ENCODE measurements at regions not wholly inside any gene's neighbourhood (a gene's known extent, or its start where the extent isn't known, plus 50 kb on each side); places are given as distances from the start of the nearest gene placed in this dataset.

GRCh38 chr21:27649323-27649722, 682.4 kb upstream of the ADAMTS5 start:
- Mint-ChIP-seq H3K27me3 (ENCODE audit: insufficient read depth, unreplicated experiment) (no peaks in the 10 kb centered on the region), H3K4me1 (ENCODE audit: insufficient read depth, unreplicated experiment) (peaks cover 12% of the 10 kb centered on the region), H3K36me3 (ENCODE audit: insufficient read depth, unreplicated experiment) (no peaks in the 10 kb centered on the region), H3K27ac (ENCODE audit: low read depth, unreplicated experiment) (peak overlapping the region; percentile 70), H3K4me3 (ENCODE audit: unreplicated experiment) (no peak overlapping the region), H3K9me3 (ENCODE audit: unreplicated experiment) (no peaks in the 10 kb centered on the region)
- intact Hi-C loops (cut with micrococcal nuclease) = loop anchor here (2.0 kb wide), 1 partner anchor 79 kb away; no protein-coding TSS in a partner anchor
- no peak for TF ChIP-seq CTCF (IDR thresholded peaks at IDR 0.05; ENCODE audit: unreplicated experiment)
- CTCF ChIA-PET = interaction anchor here (0.6 kb wide), 1 partner anchor 687 kb away, joined by 4 read pairs; no protein-coding TSS in a partner anchor
- POLR2A ChIA-PET = no interaction called here
- peak; percentile 49 for DNase-seq (ENCODE audit: unreplicated experiment)
- BruUV-seq (replicated peaks) = no TSS peak

- intact Hi-C loops (cut with micrococcal nuclease) = loop anchor here (2.0 kb wide), 1 partner anchor 78 kb away; no protein-coding TSS in a partner anchor
- Mint-ChIP-seq H3K27ac (ENCODE audit: low read depth, unreplicated experiment) (peak overlapping the region; percentile 70), H3K9me3 (ENCODE audit: unreplicated experiment) (no peaks in the 10 kb centered on the region), H3K36me3 (ENCODE audit: insufficient read depth, unreplicated experiment) (no peaks in the 10 kb centered on the region), H3K4me1 (ENCODE audit: insufficient read depth, unreplicated experiment) (peaks cover 12% of the 10 kb centered on the region), H3K27me3 (ENCODE audit: insufficient read depth, unreplicated experiment) (no peaks in the 10 kb centered on the region), H3K4me3 (ENCODE audit: unreplicated experiment) (no peak overlapping the region)
- POLR2A ChIA-PET = interaction anchor here (0.6 kb wide), 1 partner anchor 681 kb away, joined by 3 read pairs; the partner anchor contains the start of gene ADAMTS5
- TF ChIP-seq CTCF (IDR thresholded peaks at IDR 0.05; ENCODE audit: unreplicated experiment) = no peak
- BruUV-seq (replicated peaks) = no TSS peak
- CTCF ChIA-PET = interaction anchor here (0.6 kb wide), 1 partner anchor 686 kb away, joined by 4 read pairs; no protein-coding TSS in a partner anchor
- DNase-seq (ENCODE audit: unreplicated experiment) = peak; percentile 59
Measured at GRCh38 chr21:27648560-27648959, 681.7 kb upstream of the ADAMTS5 start.

- peaks cover 12% of the 10 kb centered on the region for H3K4me1 Mint-ChIP-seq (ENCODE audit: insufficient read depth, unreplicated experiment)
- no peak for TF ChIP-seq CTCF (IDR thresholded peaks at IDR 0.05; ENCODE audit: unreplicated experiment)
- no peaks in the 10 kb centered on the region for H3K36me3 Mint-ChIP-seq (ENCODE audit: insufficient read depth, unreplicated experiment)
- no peak overlapping the region for H3K4me3 Mint-ChIP-seq (ENCODE audit: unreplicated experiment)
- ChIA-PET CTCF (no interaction called here), POLR2A (interaction anchor here (0.6 kb wide), 1 partner anchor 681 kb away, joined by 3 read pairs; the partner anchor contains the start of gene ADAMTS5)
- peak overlapping the region; percentile 70 for H3K27ac Mint-ChIP-seq (ENCODE audit: low read depth, unreplicated experiment)
- intact Hi-C loops (cut with micrococcal nuclease) = loop anchor here (2.0 kb wide), 1 partner anchor 77 kb away; no protein-coding TSS in a partner anchor
- H3K9me3 Mint-ChIP-seq (ENCODE audit: unreplicated experiment) = no peaks in the 10 kb centered on the region
- no peak for DNase-seq (ENCODE audit: unreplicated experiment)
- BruUV-seq (replicated peaks) = no TSS peak
- no peaks in the 10 kb centered on the region for H3K27me3 Mint-ChIP-seq (ENCODE audit: insufficient read depth, unreplicated experiment)
Measured at GRCh38 chr21:27647921-27648320, 681.0 kb upstream of the ADAMTS5 start.

GRCh38 chr21:27647401-27647800, 680.5 kb upstream of the ADAMTS5 start:
- Mint-ChIP-seq H3K36me3 (ENCODE audit: insufficient read depth, unreplicated experiment) (no peaks in the 10 kb centered on the region), H3K9me3 (ENCODE audit: unreplicated experiment) (no peaks in the 10 kb centered on the region), H3K27me3 (ENCODE audit: insufficient read depth, unreplicated experiment) (no peaks in the 10 kb centered on the region), H3K4me1 (ENCODE audit: insufficient read depth, unreplicated experiment) (peaks cover 12% of the 10 kb centered on the region), H3K27ac (ENCODE audit: low read depth, unreplicated experiment) (peak overlapping the region; percentile 67), H3K4me3 (ENCODE audit: unreplicated experiment) (no peak overlapping the region)
- CTCF ChIA-PET = no interaction called here
- POLR2A ChIA-PET = no interaction called here
- no peak for TF ChIP-seq CTCF (IDR thresholded peaks at IDR 0.05; ENCODE audit: unreplicated experiment)
- BruUV-seq (replicated peaks) = no TSS peak
- peak; percentile 1 for DNase-seq (ENCODE audit: unreplicated experiment)
- intact Hi-C loops (cut with micrococcal nuclease) = no loop called here

Data from MCF 10A (cell line).